NCI-H2196 (cell line): ENCODE measurements at regions not wholly inside any gene's neighbourhood (a gene's known extent, or its start where the extent isn't known, plus 50 kb on each side); places are given as distances from the start of the nearest gene placed in this dataset.
A peak's percentile ranks its signal among the peaks of the same experiment; 100 is the strongest.
"Not testable (repeated sequence)": the region's sequence is repeated elsewhere in the genome, so short reads cannot be mapped to it uniquely, and the experiment has no call there.

ENCODE experiments used
- DNase-seq: peaks from one replicate; lab custom pipeline; 2025; ENCODE audit not compliant: unreplicated experiment; lab: John Stamatoyannopoulos, UW

DNA sequence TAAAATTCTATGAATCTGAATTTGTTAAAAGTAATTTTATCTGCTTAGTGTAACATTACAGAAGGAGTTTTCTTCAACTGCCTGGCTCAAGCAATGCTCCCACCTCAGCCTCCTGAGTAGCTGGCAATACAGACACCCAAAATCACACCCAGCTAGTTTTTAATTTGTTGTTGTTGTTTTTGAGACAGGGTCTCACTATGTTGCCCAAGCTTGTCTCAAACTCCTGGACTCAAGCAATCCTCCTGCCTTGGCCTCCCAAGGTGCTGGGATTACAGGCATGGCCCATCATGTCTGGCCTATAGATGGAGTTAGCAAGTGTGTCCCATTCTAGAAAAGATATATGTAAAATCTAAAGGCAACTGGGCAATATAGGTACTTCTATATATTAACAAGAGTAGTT is 1580.4 kb upstream of the PRR20A start:
- DNase-seq, result no peak

DNA sequence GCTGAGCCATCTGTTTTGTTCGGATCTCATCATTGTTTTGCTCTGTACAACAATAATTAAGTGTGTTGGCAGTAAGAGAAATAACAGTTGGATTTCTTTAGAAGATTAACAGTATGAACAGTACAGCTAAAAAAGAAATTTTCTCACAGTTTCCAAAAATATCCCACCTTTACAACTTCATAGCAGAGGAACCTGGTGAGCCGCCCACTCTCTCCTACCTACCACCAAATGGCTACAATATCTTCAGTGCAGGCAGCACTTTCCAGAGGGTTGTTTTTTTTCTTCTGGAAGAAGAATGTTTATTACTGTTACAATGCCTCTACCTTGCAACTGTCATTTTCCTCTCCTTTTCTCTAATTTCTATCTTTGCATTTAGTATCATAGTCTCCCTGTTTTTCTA is 1577.5 kb upstream of the PRR20A start:
- no peak for DNase-seq

DNA sequence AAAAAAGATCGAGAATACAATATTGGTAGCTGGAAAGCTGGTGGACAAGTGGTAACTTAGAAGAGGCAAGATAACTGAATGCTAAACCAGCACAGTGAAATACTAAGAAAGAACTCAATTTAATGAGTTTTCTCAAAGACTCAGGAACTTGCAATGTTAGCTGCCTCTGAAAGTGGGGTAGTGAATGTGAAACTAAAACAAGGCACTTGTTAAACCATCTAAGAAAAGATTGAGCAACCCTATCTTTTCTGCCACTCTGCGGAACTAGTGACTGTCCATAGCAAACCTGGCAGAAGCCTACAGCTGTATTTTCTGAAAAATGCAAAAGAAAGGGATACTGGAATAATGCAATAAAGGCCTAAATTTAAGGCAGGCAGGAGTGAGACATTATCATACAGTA is 1574.4 kb upstream of the PRR20A start:
- no peak for DNase-seq

DNA sequence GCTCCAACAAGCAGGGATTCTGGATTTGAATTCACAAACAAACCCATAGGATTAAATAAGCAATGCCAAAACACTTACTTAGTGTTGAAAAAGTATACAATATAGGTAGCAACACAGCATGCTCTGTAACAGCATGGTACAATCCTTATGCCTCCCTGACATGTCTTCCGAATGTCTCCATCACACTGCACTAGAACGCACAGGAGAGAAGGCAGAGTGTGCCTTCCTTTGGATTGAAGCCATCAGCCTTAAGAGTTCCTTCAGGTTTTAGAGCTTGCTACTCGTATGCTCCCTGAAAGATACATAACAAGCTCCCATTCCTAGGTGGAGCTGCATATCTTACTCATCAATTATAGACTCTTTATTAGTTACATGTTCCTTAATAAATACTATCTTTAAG is 1573.9 kb upstream of the PRR20A start:
- no peak for DNase-seq

DNA sequence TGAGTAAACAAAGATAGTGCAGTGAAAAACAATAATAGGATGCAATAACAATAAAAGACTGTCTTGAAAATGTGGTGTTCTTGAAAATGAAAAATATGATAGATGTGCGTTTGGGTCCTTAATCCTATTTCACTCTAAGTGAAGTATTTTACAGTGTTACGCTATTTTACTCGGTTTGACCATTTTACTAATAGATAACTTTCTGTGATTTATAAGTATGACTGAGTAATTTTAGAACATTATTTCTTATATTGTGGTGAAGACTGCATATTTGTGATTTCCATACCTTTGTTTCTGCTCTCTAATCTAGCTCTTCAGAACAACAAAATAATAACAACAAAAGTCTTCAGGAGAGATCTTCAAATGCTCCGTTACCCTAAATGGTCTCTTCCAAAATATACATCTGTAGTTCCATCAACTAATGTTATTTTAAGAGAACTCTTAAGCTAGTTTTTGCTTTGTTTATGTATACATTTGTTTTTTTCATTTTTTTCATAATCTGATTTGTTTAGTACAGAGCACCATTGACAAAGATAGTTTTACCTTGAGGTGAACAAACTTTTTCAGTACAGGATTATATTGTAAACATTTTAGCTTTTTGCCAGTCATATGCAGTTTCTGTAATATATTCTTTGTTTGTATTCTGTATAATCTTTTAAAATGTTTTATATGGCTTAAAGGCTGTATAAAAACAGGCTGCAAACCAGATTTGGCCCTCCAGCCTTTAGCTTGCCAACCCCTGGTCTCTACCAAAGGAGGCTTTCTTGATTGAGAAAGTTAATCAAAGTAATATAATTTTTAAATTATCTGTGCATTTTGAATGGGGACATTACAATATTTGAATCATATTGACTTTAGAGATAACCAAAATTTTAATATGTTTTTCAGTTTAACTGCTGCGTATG is 1572.7 kb upstream of the PRR20A start:
- DNase-seq, result no peak

DNA sequence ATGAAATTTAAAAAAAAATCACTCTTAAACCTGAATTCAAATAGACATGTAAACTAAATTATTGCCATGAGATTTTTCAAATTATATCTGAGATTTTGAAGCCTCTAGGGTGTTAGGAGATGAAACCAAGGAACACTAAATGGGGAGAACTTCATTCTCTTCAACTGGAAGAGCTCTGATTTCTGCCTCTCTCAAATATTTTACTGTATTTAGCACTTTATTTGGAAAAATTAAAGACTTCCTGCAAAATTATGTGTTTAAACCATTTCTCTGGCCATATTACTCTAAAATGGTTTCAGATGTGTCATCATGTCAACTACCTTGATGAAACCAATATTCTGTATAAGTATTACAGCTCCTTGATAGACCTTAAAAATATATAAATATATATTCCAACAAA is 1571.6 kb upstream of the PRR20A start:
- DNase-seq, result no peak

DNA sequence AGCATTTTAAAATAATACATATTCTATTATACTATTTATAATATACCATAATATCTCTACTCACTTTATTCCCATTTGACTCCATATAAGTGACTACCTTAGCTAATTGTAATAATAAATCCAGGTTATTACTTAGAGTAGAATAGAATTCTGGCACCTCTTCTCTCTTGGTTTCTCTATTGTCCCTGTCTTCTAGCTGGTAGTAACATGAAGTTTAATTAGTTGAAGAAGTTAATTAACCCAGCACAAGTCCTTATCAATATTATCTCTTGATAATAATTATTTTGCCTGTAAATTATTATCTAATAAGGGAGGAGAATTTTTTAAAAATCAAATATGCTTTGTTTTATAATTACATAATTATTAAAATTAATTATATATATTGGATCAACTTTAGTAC is 1571.2 kb upstream of the PRR20A start:
- DNase-seq, result no peak

DNA sequence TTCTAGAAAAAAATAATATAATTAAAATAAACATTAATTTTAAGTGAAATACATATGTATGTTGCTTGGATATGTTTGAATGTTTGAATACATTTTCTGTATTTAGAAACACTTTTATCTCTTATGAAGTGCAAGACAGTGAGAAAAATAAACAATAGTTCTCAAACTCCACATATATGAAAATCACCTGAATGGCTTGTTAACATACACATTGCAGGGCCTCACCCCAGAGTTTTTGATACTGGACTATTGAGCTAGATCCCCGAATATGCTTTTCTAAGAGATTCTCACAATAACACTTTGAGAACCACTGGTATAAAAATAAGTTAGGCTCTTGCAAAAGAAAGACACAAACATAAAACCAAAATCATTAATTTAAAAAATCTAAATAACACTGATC is 1570.3 kb upstream of the PRR20A start:
- no peak for DNase-seq

DNA sequence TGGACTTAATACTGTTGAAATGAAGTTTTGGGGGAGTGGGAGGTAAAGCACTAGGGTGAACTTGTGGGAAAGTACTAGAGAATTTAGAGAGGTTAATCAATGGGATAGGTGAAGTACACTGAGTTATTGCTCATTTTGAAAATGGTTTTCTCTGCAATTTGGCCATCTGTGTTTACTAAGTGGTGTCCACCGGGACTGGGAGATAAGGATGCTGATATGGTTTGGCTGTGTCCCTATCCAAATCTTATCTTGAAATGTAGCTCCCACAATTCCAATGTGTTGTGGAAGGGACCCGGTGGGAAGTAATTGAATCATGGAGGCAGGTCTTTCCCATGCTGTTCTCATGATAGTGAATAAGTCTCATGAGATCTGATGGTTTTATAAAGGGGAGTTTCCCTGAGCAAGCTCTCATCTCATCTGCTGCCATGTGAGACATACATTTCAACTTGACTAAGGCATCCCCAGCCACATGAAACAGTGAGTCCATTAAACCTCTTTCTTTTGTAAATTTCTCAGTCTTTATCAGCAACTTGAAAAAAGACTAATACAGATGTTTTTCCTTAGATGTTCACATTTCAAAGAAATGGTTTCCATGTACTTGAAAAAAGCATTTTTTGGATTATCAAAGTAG is 1569.4 kb upstream of the PRR20A start:
- no peak for DNase-seq

DNA sequence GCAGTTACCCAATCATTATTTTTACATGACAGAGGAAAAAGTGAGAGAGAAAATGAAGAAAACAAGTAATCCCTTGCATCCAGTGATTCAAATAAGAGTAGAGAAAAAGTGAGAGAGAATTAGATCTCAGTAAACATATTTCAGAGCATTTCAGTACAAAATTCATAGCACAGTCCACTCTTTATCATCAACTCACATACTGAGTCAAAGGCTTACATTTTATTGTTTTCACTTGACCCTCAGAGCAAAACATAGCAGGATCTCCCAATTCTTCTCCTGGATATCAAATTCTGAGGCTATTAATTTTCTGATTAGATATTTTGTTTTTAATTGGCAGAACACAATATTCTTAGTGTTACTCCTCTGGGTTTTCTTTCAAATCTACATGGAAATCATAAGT is 1568.3 kb upstream of the PRR20A start:
- no peak for DNase-seq

DNA sequence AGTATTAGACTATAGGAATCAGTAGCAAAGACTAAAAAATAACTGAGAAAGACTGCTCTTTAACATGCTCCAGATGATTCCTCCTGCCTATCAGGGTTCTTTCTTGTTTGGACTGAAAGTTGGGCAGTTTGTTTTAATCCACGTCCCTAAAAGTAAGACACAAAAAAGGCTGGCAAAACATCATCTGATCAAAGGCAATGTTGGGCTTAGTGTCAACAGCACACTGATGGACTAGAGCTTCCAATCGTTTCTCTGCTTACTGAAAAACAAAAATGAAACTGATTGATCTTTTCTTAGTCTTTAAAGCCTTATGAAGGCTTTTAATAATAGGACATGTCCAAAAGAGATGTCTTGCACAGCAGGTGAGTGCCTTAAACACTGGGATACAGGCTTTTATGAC is 1567.9 kb upstream of the PRR20A start:
- DNase-seq, result no peak

DNA sequence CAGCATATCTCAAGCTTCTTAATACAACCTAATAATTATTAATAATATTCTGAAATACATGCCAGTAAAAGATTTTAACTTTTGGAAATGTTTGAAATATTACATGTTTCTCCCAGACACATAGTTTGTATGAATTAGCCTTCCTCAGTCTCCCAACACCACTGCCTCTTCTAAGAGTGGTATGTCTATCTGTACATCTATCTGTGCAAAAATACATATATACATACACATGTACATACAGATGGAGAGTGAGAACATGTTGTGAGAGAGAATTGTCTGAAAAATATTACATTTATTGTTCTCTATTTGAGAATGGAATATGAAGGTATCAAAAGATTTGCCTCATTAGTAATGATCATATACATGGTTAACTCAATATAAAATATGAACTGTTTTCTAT is 1567.2 kb upstream of the PRR20A start:
- no peak for DNase-seq

DNA sequence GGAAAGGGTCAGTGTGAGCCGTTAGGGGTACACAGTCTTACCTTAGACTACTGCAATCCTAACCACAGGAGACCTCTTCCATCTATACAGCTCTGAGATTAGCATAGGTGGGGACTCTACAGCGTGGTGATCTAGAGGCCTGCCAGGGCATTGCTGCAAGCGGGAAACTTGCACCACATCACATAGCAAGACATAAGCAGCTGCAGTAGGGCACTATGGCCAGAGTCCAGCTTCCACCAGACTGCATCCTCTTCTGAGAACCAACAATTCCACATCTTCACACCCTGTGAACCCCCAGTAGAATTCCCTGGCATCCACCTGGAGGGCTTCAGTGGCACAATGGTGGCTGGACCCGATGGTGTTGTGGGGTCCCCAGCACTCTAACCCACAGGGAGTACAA is 1564.3 kb upstream of the PRR20A start:
- DNase-seq, result no peak

DNA sequence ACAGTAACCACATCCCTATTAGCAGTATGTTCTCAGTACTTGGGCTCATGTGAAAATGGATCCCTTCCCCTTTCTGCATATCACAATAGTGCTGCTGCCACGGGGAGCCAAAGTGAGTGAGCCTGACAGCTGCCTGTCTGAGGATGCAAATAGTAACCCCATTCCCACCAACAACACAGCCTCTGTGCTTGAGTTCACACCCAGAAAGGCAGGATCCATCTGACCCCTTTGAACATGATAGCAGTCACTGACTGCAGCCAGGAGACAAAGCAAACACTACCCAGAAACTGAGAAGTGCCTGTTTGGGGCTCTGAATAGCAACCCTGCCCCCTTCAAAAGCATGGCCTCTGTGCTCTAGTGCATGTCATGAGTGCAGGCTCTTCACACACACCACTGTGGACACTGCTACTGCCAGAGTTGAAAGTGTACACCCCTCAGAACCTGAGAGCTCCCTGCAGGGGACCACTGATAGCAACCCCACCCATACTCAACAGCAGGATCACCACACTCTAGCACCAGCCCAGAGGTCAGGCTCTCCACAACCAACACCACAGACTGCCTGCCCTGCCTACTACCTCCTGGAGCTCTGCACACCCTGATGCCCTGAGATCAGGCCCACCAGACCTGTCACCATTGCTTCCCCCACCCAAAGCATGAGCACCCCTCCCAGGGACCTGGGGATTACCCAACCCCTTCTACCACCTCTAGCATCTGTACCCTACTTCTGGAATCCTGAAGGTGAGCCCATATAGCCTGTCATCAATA is 1563.5 kb upstream of the PRR20A start:
- DNase-seq, result peak; percentile 53

DNA sequence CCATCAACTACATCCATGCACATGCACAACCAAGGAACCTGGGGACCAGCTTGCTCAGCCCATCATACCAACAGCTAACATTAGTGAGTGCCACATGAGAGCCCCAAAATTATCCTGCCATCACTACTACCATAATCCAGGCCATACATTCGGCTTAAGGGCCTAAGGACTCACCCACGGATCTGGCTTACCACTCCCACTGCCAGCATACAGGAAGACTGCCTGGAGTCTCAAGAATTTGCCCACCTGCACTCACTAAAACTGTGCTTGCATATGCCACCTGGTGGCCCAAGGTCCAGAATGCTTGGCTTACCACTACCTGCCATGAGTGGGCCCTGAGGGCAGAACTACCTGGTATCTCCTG is 1562.9 kb upstream of the PRR20A start:
- no peak for DNase-seq

DNA sequence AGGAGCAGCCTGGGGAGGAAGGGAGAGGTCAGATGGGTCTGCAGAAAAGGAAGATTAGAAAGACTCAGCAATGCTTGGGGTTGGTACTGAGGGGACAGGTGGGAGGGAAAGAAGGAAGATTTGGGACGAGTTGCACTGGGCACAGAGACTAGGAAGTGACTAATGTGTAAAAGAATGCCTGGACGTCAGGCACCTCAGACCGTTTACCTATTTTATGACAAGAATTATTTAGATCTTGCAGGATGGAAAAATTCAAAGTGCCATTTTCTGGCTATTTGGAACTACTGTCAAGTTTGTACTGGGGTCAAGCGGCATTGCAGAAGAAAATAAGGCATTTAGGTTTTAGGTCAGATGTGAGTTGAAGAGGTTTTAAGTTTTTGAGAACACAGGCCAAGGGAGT is 1558.4 kb upstream of the PRR20A start:
- not testable (repeated sequence) for DNase-seq

DNA sequence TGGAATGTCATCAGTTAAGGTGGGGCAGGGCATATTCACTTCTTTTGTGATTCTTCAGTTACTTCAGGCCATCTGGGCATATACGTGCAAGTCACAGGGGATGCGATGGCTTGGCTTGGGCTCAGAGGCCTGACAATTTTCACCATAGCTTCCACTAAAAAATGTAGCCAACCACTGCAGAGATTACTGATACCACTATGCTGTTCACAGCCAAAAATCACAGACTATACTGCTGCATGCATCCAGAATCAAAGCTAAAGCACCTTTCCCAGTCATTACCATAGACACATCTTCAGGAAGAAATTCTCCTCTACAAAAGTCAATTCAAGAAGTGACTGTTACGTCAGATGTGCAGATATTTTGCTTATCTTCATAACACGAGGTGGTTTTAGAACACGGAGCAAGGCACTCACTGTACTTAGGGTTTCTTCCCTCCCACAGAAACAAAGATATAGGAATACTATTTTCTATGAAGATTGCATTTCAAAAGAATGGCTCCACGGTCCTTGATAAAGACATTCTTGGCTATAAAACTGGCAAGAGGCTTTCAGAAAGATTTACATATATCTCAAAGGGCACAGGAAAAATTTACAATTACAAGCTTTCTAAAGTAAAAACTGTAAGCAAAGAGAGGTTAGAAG is 1556.6 kb upstream of the PRR20A start:
- no peak for DNase-seq

DNA sequence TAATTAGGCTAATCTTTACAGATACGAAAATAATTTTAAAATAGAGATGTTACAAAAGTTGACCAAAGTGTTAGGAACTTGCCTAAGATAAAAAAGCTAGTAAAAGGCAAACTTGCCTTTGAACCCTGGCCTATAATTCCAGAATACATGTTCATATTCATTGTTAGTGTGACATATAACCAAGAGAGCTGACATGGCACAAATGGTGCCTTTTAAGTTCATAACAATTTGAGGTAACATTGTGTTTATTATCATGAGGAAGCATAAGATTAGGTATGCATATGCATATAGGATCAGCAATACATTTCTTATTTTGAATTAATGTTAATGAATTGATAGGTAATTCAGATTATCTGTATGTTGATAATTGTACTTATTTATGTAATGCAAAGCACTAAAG is 1537.9 kb upstream of the PRR20A start:
- no peak for DNase-seq

DNA sequence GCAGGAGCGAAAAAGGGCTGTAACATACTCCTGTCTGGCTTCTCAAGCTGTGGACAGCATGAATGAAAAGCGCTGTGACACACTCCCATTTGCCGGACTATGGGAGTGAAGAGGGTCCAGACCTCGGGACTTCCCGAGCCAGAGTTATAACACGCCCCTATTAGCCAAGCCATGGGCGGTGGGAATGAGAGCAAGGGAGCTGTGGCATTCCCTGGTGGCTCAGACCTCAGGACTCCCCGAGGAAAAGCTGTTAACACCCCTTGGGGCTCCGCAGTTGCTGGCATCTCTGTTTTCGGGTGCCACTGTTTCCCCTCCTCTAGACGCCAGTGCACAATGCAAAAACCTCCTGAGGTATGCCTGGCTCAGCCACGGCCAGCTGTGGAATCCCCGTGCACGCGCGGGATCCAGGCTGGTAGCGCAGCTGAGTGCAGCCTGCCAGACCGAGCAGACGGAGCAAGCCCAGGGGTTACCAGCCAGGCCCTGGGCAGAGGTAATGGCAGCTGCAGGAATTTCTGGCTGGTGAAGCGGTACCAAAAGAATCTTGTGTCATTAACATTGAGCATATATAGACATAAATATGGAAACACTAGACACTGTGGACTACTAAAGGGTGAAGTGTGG is 1534.6 kb upstream of the PRR20A start:
- DNase-seq, result no peak

DNA sequence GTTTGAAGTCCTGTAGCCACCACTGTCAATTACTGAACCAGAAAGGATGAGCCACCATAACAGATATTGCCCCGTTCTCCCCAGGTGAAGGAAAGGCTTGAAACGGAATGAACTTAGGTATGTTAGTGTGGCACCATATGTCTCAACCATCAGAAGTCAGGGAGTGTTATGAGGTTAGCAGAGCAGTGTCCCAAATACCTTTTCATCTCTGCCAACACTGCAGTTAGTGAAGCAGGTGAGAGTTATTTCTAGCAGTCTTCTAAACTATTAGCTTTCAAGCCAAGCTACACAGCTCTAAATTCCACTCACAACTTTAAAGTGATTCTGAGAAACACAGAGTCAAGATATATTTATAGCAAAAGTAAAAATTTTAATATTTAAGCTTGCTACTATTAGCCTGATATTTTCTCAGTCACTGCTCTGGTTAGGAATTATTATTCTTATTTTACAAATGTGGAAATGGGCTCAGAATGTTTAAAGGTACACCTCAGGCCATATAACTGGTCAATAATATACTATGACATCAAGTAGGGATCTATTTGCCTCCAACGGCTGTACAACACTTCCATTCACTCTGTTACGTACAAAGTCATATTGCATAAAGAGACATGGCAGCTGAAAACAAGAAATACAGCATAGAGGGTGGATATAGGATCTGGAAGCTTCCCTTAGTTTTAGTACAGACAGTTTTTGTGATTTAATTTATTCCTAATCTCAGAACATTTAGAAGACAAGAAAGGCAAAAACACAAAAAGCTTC is 1527.1 kb upstream of the PRR20A start:
- no peak for DNase-seq
